Fibroblast of the aortic adventitia (primary cell): ENCODE measurements at regions not wholly inside any gene's neighbourhood (a gene's known extent, or its start where the extent isn't known, plus 50 kb on each side); places are given as distances from the start of the nearest gene placed in this dataset.

Experiments used
- DNase-seq: peaks from one replicate; pipeline ENCODE4 v3.0.0-alpha.2; 2010; ENCODE audit warnings: low read depth
- H3K4me3 ChIP-seq: 2 replicates; pipeline ENCODE4 v1.5.1; 2011; ENCODE audit warnings: low read depth, mild to moderate bottlenecking, control low read depth, low read length, moderate library complexity
- TF ChIP-seq, protein P1 (sequence below): IDR thresholded peaks from 2 replicates; pipeline ENCODE4 v1.5.1; 2011; ENCODE audit warnings: mild to moderate bottlenecking, low read length, control low read depth, inconsistent platforms; ENCODE audit not compliant: insufficient read depth

DNA sequence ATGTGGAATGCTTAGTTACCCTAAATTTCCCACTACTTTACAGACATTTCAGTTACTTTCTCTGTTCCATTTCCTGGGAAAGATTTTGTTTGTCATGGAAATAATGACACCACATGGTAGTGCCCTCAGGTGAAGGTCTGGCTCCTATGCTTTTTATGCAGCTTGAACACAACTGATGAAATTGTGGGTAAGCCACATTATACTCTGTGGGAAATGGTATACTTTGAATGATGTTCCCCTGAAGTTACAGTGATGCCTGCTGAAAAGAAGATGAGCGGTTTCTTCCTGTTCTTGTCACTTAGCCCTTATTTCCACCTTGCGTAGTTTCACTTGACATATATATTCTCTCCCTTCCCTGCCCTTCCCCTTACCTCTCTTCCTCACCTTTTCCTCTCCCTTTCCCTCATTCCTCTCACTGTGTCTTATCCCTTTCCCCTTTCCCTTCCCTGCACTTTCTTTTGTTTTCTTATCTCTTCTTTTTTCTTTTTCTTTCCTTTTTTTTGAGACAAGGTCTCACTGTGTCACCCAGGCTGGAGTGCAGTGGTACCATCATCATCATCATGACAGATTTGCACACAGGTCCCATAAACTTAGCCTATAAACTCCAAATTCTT, 280.8 kb upstream of the IL12B start:
- no peak for DNase-seq
- TF ChIP-seq, protein P1, sequence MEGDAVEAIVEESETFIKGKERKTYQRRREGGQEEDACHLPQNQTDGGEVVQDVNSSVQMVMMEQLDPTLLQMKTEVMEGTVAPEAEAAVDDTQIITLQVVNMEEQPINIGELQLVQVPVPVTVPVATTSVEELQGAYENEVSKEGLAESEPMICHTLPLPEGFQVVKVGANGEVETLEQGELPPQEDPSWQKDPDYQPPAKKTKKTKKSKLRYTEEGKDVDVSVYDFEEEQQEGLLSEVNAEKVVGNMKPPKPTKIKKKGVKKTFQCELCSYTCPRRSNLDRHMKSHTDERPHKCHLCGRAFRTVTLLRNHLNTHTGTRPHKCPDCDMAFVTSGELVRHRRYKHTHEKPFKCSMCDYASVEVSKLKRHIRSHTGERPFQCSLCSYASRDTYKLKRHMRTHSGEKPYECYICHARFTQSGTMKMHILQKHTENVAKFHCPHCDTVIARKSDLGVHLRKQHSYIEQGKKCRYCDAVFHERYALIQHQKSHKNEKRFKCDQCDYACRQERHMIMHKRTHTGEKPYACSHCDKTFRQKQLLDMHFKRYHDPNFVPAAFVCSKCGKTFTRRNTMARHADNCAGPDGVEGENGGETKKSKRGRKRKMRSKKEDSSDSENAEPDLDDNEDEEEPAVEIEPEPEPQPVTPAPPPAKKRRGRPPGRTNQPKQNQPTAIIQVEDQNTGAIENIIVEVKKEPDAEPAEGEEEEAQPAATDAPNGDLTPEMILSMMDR: no peak
- no peak overlapping the region for H3K4me3 ChIP-seq

DNA sequence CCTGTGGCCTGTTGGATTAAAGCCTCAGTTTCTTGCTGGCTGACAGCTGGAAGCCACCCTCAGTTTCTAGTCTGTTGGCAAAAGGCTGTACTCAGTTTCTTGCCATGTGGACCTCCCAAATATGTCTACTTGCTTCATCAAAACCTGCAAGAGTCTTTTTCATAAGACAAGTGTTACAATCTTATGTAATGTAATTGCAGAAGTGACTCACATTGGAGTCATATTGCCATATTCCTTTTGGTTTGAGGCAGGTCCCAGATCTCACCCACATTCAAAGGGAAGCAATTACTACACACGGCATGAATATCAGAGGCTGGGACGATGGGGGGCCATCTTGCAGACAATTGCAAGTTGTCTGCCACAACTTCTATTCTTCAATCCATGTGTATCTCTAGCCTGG, 286.7 kb upstream of the IL12B start:
- H3K4me3 ChIP-seq: no peak overlapping the region
- TF ChIP-seq, protein P1: no peak
- DNase-seq: peak; percentile 59

DNA sequence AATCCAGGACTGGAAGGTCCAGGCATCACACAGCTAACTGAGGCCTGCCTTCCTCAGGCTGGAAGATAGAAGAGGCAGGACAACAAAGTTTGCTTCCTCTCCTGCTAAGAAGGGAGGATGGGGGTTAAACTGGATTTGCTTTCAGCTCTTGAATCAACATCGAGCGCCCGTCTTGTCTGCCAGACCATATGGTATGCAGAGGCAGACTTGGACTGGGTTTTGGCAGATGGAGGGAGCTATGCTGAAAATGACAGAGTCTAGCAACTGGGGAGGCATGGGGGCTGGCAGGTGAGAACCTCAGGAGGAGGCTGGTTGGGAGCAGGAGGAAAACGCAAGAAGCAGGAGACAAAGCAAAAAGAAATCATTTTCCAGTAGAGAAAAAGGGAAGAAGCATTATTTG, 289.5 kb upstream of the IL12B start:
- no peak overlapping the region for H3K4me3 ChIP-seq
- TF ChIP-seq, protein P1: no peak
- DNase-seq: no peak

DNA sequence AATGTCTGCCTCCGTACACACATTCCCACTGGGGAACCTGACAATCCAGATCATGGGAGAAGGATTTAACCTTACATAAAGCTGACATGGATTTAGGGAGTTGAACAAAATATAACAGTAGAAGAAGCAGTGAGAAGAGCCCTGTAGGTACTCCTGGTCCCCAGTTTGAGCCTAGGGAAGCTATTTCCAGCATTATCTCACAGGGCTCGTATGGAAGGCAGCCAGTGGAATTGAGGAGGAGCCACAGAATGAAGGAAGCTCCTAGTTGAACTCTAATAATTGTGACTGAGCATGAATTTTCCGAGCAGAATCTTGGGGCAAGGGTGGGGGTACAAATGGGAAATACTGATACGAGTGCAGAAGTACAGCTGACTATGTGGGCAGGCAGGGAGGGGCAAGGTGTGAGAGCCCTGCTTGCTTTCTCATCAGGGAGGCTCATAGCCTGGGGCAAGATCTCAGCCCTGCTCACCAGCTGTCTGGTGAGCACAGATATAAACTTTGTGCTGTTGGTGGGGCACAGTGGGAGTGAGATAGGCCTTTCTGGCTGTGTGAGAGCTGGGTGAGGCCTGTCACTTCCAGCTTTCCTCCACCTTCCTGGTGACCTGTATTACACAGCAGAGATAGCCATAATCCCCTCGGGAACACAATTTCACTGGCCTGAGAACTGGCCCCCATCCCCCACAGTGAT, 290.7 kb upstream of the IL12B start:
- TF ChIP-seq, protein P1: no peak
- DNase-seq: no peak
- H3K4me3 ChIP-seq: no peak overlapping the region

DNA sequence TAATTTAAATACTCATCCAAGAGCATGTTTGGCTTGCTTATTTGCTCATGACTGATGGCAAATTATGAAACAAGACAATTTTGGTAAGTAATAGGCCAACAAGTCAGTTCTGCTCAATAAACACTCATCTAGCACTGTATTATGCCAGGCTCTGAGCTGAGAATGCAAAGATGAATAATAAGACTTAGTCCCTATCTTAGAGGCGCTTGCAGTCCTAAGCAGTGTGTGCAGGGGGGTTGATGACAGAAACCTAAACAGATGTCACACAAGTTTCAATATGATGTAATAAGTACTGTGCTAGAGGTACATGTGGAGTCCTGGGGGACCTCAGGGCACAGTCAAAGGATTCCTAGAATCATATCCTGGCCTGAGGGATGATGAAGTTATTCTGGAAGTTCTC, 287.6 kb upstream of the ADRA1B start:
- no peak overlapping the region for H3K4me3 ChIP-seq
- TF ChIP-seq, protein P1: no peak

DNA sequence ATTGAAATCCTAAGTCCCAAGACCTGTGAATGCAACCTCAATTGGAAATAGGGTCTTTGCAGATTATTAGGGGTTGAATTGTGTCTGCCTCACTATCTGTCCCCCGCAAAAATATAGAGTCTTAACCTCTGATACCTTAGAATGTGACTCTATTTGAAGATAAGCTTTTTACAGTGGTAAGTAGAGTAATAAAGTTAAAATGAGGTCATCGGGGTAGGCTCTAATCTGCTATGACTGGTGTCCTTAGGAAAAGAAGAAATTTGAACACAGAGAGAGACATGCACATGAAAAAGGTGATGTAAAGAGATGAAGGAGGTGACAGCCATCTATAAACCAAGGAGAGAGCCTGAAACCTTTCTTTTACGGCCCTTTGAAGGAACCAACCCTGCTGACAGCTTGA, 287.1 kb upstream of the ADRA1B start:
- H3K4me3 ChIP-seq: no peak overlapping the region
- TF ChIP-seq, protein P1: no peak
- no peak for DNase-seq

More for the DNA sequence above, 287.6 kb upstream of the ADRA1B start:
- DNase-seq: no peak

DNA sequence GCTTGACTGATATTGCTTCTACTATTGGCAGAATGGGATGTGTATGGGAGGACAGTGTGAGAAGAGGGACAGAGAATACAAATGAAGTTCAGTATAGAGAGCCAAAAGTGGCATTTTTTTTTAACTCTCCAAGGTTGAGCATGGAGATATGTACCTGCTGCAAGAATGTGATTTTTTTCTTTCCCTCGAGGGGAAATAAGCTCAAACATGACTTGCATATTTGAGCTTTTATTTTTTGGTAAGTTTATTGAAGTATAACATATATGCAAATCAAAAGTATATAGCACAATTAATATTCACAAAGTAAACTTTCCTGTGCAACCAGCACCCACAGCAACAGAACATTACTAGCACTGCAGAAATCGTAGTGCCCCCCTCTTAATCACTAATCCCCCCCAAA, 285.7 kb upstream of the ADRA1B start:
- no peak overlapping the region for H3K4me3 ChIP-seq
- TF ChIP-seq, protein P1: no peak
- DNase-seq: no peak
